ENCODE measurements at regions not wholly inside any gene's neighbourhood (a gene's known extent, or its start where the extent isn't known, plus 50 kb on each side); places are given as distances from the start of the nearest gene placed in this dataset.
"Not testable (repeated sequence)": the region's sequence is repeated elsewhere in the genome, so short reads cannot be mapped to it uniquely, and the experiment has no call there.

DNA sequence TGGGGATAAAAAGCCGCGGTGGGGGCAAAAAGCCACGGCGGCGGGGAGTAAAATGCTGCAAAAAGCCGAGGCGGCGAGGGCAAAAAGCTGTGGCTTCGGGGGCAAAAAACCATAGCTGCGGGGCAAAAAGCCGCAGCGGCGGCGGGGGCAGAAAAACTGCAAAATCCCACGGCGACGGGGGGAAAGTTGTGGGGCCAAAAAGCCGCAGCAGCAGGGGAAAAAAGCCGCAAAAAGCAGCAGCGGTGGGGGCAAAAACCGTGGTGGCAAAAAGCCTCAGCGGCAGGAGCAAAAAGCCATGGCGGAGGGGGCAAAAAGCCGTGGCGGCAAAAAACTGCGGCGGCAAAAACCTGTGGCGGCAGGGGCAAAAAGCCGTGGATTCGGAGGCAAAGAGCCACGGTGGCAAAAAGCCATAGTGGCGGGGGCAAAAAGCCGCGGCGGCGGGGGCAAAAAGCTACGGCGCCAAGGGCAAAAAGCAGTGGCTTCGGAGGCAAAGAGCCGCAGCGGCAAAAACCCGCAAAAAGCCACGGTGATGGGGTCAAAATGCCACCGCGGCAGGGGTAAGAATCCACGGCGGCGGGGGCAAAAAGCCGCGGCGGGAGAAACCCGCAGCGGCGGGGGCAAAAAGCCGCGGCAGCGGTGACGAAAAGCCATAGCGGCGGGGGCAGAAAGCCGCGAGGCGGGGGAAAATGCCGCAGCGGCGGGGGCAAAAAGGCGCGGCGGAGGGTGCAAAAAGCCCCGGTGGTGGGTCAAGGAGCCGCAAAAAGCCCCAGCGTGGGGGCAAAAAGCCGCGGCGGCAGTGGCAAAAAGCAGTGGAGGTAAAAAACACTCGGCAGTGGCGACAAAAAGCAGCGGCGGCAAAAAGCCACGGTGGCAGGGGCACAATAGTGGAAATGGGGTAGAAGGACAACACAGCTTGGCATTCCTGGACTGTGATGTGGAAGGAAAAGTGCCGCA lies 192.8 kb downstream of the SHCBP1 start:
- Histone ChIP-seq H3K27me3 (ENCODE audit: control insufficient read depth, insufficient read depth, low read length) (peaks cover 3% of the 10 kb centered on the region), H3K9me3 (ENCODE audit: control insufficient read depth, insufficient read depth, low read length) (peaks cover 21% of the 10 kb centered on the region), H3K27ac (ENCODE audit: low read depth, low read length) (no peak overlapping the region), H3K4me3 (ENCODE audit: low read depth, low read length) (no peak overlapping the region)
- TF ChIP-seq, protein P1, sequence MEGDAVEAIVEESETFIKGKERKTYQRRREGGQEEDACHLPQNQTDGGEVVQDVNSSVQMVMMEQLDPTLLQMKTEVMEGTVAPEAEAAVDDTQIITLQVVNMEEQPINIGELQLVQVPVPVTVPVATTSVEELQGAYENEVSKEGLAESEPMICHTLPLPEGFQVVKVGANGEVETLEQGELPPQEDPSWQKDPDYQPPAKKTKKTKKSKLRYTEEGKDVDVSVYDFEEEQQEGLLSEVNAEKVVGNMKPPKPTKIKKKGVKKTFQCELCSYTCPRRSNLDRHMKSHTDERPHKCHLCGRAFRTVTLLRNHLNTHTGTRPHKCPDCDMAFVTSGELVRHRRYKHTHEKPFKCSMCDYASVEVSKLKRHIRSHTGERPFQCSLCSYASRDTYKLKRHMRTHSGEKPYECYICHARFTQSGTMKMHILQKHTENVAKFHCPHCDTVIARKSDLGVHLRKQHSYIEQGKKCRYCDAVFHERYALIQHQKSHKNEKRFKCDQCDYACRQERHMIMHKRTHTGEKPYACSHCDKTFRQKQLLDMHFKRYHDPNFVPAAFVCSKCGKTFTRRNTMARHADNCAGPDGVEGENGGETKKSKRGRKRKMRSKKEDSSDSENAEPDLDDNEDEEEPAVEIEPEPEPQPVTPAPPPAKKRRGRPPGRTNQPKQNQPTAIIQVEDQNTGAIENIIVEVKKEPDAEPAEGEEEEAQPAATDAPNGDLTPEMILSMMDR (IDR thresholded peaks at IDR 0.05; ENCODE audit: low read depth, low read length), result no peak
- ChIA-PET CTCF (no interaction called here), POLR2A (no interaction called here)
- no peak for DNase-seq (ENCODE audit: low read depth, low spot score)

DNA sequence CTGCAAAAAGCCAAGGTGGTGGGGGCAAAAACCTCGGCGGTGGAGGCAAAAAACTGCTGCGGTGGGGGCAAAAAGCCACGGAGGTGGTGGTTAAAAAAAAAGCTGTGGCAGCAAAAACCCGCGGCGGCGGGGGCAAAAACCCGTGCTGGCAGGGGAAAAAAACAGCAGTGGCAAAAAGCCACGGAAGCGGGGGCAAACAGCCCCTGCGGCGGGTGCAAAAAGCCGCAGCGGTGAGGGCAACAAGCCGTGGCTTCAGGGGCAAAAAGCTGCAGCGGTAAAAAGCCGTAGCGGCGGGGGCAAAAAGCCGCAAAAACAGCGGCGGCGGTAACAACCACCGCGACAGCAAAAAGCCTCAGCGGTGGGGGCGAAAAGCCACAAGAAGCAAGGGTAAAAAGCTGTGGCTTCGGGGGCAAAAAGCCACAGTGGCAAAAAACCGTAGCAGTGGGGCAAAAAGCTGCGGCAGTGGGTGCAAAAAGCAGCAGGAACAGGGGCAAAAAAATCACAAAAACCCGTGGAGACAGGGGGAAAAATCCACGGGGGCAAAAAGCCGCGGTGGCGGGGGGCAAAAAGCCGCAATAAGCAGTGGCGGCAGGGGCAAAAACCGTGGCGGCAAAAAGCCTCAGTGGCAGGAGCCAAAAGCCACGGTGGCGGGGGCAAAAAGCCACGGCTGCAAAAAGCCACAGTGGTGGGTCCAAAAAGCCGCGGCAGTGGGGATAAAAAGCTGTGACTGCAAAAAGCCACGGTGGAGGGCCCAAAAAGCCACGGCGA lies 193.7 kb downstream of the SHCBP1 start:
- DNase-seq (ENCODE audit: low read depth, low spot score), result no peak
- CTCF ChIA-PET, result no interaction called here
- POLR2A ChIA-PET, result no interaction called here
- TF ChIP-seq, protein P1 (IDR thresholded peaks at IDR 0.05; ENCODE audit: low read depth, low read length), result no peak
- Histone ChIP-seq H3K27ac (ENCODE audit: low read depth, low read length) (no peak overlapping the region), H3K4me3 (ENCODE audit: low read depth, low read length) (no peak overlapping the region), H3K27me3 (ENCODE audit: control insufficient read depth, insufficient read depth, low read length) (peaks cover 3% of the 10 kb centered on the region), H3K9me3 (ENCODE audit: control insufficient read depth, insufficient read depth, low read length) (peaks cover 21% of the 10 kb centered on the region)

DNA sequence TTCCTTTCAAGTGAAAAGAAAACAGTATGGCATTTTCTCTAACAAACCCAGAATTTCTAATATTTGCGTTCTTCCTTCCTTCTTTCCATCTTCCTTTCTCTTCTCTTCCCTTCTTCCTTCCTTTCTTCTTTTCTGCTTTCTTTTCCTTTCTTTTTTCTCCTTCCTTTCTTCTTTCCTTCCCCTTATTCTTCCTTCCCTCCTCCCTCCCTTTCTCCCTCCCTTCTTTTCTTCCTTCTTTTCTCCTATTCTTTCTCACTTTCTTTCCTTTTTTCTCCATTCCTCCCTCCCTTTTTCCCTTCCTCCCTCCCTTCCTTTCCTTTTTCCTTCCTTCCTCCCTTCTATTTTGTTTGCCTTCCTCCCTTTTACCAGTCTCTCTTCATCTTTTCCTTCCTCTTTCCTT lies 194.8 kb downstream of the SHCBP1 start:
- H3K4me3 ChIP-seq (ENCODE audit: low read depth, low read length), result no peak overlapping the region
- H3K27me3 ChIP-seq (ENCODE audit: control insufficient read depth, insufficient read depth, low read length), result peaks cover 3% of the 10 kb centered on the region
- CTCF ChIA-PET, result no interaction called here
- POLR2A ChIA-PET, result no interaction called here
- TF ChIP-seq, protein P1 (IDR thresholded peaks at IDR 0.05; ENCODE audit: low read depth, low read length), result no peak
- H3K27ac ChIP-seq (ENCODE audit: low read depth, low read length), result no peak overlapping the region
- no peak for DNase-seq (ENCODE audit: low read depth, low spot score)
- H3K9me3 ChIP-seq (ENCODE audit: control insufficient read depth, insufficient read depth, low read length), result peaks cover 21% of the 10 kb centered on the region

DNA sequence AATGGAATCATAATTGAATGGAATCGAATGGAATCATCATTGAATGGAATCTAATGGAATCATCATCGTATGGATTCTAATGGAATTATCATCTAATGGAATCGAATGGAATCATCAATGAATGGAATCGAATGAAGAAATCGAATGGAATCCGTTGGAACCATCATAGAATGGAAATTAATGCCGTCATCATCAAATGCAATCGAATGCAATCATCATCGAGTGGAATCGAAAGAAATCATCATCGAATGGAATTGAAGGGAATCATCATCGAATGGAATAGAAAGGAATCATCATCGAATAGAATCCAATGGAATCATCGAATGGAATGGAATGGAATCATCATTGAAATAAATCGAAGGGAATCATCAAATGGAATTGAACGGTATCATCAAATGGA lies 217.2 kb downstream of the SHCBP1 start:
- CTCF ChIA-PET, result no interaction called here
- no peak overlapping the region for H3K4me3 ChIP-seq (ENCODE audit: low read depth, low read length)
- H3K9me3 ChIP-seq (ENCODE audit: control insufficient read depth, insufficient read depth, low read length), result no peaks in the 10 kb centered on the region; the same call in 1 of the 2 replicates
- no peaks in the 10 kb centered on the region for H3K27me3 ChIP-seq (ENCODE audit: control insufficient read depth, insufficient read depth, low read length)
- no peak overlapping the region for H3K27ac ChIP-seq (ENCODE audit: low read depth, low read length)
- no peak for DNase-seq (ENCODE audit: low read depth, low spot score)
- POLR2A ChIA-PET, result no interaction called here
- TF ChIP-seq, protein P1 (IDR thresholded peaks at IDR 0.05; ENCODE audit: low read depth, low read length), result no peak

DNA sequence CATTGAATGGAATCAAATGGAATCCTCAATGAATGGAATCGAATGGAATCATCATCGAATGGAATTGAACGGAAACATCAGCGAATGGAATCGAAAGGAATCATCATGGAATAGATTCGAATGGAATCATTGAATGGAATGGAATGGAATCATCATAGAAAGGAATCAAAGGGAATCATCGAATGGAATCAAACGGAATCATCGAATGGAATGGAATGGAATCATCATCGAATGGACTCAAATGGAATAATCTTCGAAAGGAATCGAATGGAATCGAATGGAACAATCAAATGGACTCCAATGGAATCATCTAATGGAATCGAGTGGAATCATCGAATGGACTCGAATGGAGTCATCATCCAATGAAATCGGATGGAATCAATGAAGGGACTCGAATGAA lies 222.6 kb downstream of the SHCBP1 start:
- CTCF ChIA-PET; H3K9me3 ChIP-seq (ENCODE audit: control insufficient read depth, insufficient read depth, low read length); POLR2A ChIA-PET; H3K27me3 ChIP-seq (ENCODE audit: control insufficient read depth, insufficient read depth, low read length); H3K4me3 ChIP-seq (ENCODE audit: low read depth, low read length); DNase-seq (ENCODE audit: low read depth, low spot score); H3K27ac ChIP-seq (ENCODE audit: low read depth, low read length): not testable (repeated sequence)

DNA sequence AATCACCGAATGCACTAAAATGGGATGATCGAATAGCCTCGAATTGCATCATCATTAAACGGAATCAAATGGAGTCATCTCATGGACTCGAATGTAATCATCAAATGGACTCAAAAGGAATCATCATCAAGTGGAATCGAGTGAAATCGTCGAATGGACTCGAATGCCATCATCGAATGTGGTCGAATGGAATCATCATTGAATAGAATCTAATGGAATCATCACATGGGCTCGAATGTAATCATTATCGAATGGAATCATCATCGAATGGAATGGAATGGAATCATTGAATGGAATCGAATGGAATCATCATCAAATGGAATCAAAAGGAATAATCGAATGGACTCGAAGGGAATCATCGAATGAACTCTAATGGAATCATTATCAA lies 224.3 kb downstream of the SHCBP1 start:
- H3K4me3 ChIP-seq (ENCODE audit: low read depth, low read length); H3K27me3 ChIP-seq (ENCODE audit: control insufficient read depth, insufficient read depth, low read length); POLR2A ChIA-PET; DNase-seq (ENCODE audit: low read depth, low spot score); CTCF ChIA-PET; H3K9me3 ChIP-seq (ENCODE audit: control insufficient read depth, insufficient read depth, low read length); H3K27ac ChIP-seq (ENCODE audit: low read depth, low read length): not testable (repeated sequence)

DNA sequence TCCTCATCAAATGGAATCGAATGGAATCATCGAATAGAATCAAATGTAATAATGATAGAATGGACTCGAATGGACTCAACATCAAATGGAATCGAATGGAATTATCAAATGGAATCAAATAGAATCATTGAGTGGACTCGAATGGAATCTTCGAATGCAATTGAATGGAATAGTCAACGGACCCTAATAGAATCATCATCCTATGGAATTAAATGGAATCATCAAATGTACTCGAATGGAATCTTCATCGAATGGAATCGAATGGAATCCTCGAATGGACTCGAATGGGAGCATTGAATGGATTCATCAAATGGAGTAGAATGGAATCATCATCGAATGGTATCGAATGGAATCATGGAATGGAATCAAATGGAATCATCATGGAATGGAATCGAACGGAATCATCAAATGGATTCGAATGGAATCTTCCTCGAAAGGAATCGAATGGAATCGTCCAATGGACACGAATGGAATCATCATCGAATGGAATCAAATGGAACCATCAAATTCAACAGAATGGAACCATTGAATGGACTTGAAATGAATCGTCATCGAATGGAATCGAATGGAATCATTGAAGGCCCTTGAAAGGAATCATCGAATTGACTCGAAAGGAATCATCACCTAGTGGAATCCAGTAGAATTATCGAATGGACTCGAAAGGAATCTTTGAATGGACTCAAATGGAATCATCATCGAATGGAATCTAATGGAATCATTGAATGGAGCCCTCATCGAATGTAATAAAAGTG lies 224.9 kb downstream of the SHCBP1 start:
- not testable (repeated sequence) for DNase-seq (ENCODE audit: low read depth, low spot score); H3K27ac ChIP-seq (ENCODE audit: low read depth, low read length); H3K4me3 ChIP-seq (ENCODE audit: low read depth, low read length)

More for the DNA sequence above, 224.9 kb downstream of the SHCBP1 start:
- CTCF ChIA-PET; H3K9me3 ChIP-seq (ENCODE audit: control insufficient read depth, insufficient read depth, low read length); POLR2A ChIA-PET; H3K27me3 ChIP-seq (ENCODE audit: control insufficient read depth, insufficient read depth, low read length): not testable (repeated sequence)
